Mesodermal cell (in vitro differentiated cells): ENCODE measurements at regions not wholly inside any gene's neighbourhood (a gene's known extent, or its start where the extent isn't known, plus 50 kb on each side); places are given as distances from the start of the nearest gene placed in this dataset.

Experiments used
- H3K27ac ChIP-seq: 2 replicates; pipeline ENCODE4 v1.7.0; 2013; ENCODE audit warnings: mild to moderate bottlenecking, low read depth, low read length, moderate library complexity; ENCODE audit not compliant: severe bottlenecking
- H3K36me3 ChIP-seq: 2 replicates; pipeline ENCODE4 v1.7.1; 2013; ENCODE audit warnings: mild to moderate bottlenecking, low read length, moderate library complexity; ENCODE audit not compliant: control insufficient read depth, insufficient read depth
- H3K4me1 ChIP-seq: one replicate; pipeline ENCODE4 v1.7.1; 2013; ENCODE audit warnings: mild to moderate bottlenecking, low read length; ENCODE audit not compliant: insufficient read depth, control insufficient read depth, poor library complexity, severe bottlenecking
- H3K4me3 ChIP-seq: 2 replicates; pipeline ENCODE4 v1.7.0; 2013; ENCODE audit warnings: low read length, control low read depth, mild to moderate bottlenecking; ENCODE audit not compliant: insufficient read depth, poor library complexity, severe bottlenecking; ENCODE audit errors: extremely low read depth
- H3K9me3 ChIP-seq: 2 replicates; pipeline ENCODE4 v1.7.1; 2013; ENCODE audit warnings: mild to moderate bottlenecking, low read length, moderate library complexity; ENCODE audit not compliant: control insufficient read depth
- WGBS, 2 experiments: methylation state at CpG; one replicate each; pipeline ENCODE4 v1.1.5; 2013; ENCODE audit warnings: missing lambda C conversion rate in 2 of 2; ENCODE audit not compliant: insufficient coverage in 2 of 2; 5-methylcytosine and 5-hydroxymethylcytosine counted together

GRCh38 chr6:126461045-126461444, 121.1 kb downstream of the CENPW start:
- Histone ChIP-seq H3K36me3 (no peaks in the 10 kb centered on the region), H3K4me1 (no peaks in the 10 kb centered on the region), H3K9me3 (no peaks in the 10 kb centered on the region), H3K27ac (no peak overlapping the region), H3K4me3 (no peak overlapping the region)
- WGBS, 2 experiments, result 93 to 95% methylated on average over 4 to 6 of the region's 6 CpGs

GRCh38 chr6:126464245-126464644, 124.3 kb downstream of the CENPW start:
- 91 to 94% methylated on average over 1 of the region's 1 CpG for WGBS, 2 experiments

GRCh38 chr6:126475449-126475848, 135.5 kb downstream of the CENPW start:
- no peaks in the 10 kb centered on the region for H3K4me1 ChIP-seq
- no peak overlapping the region for H3K4me3 ChIP-seq
- H3K9me3 ChIP-seq, result no peaks in the 10 kb centered on the region
- H3K36me3 ChIP-seq, result no peaks in the 10 kb centered on the region
- no peak overlapping the region for H3K27ac ChIP-seq

More at GRCh38 chr6:126464245-126464644, 124.3 kb downstream of the CENPW start:
- Histone ChIP-seq H3K27ac (no peak overlapping the region), H3K4me3 (no peak overlapping the region), H3K36me3 (no peaks in the 10 kb centered on the region), H3K9me3 (no peaks in the 10 kb centered on the region), H3K4me1 (no peaks in the 10 kb centered on the region)

GRCh38 chr6:126477678-126478077, 137.8 kb downstream of the CENPW start:
- H3K9me3 ChIP-seq, result no peaks in the 10 kb centered on the region
- 83 to 88% methylated on average over 1 of the region's 1 CpG for WGBS, 2 experiments
- H3K27ac ChIP-seq, result no peak overlapping the region
- no peaks in the 10 kb centered on the region for H3K36me3 ChIP-seq
- H3K4me1 ChIP-seq, result no peaks in the 10 kb centered on the region
- H3K4me3 ChIP-seq, result no peak overlapping the region

- no peak overlapping the region for H3K27ac ChIP-seq
- no peak overlapping the region for H3K4me3 ChIP-seq
- H3K4me1 ChIP-seq, result no peaks in the 10 kb centered on the region
- H3K36me3 ChIP-seq, result no peaks in the 10 kb centered on the region
- no CpG with 5 or more reads among the region's 2 CpGs for WGBS, 2 experiments
- no peaks in the 10 kb centered on the region for H3K9me3 ChIP-seq
These were observed 140.4 kb downstream of the CENPW start for GRCh38 chr6:126480268-126480667.

- no peak overlapping the region for H3K27ac ChIP-seq
- H3K4me1 ChIP-seq, result no peaks in the 10 kb centered on the region
- no CpG with 5 or more reads among the region's 1 CpG for WGBS, 2 experiments
- H3K4me3 ChIP-seq, result no peak overlapping the region
- H3K9me3 ChIP-seq, result no peaks in the 10 kb centered on the region
- H3K36me3 ChIP-seq, result no peaks in the 10 kb centered on the region
These were observed 141.4 kb downstream of the CENPW start for GRCh38 chr6:126481319-126481718.

GRCh38 chr6:126504792-126505191, 164.9 kb downstream of the CENPW start:
- 91 to 99% methylated on average over 7 to 8 of the region's 9 CpGs for WGBS, 2 experiments
- Histone ChIP-seq H3K4me1 (no peaks in the 10 kb centered on the region), H3K4me3 (no peak overlapping the region), H3K36me3 (no peaks in the 10 kb centered on the region), H3K9me3 (no peaks in the 10 kb centered on the region), H3K27ac (no peak overlapping the region)

- no peak overlapping the region for H3K4me3 ChIP-seq
- no peaks in the 10 kb centered on the region for H3K9me3 ChIP-seq
- no CpG with 5 or more reads among the region's 1 CpG for whole genome bisulfite sequencing, 2 experiments
- no peaks in the 10 kb centered on the region for H3K36me3 ChIP-seq
- H3K27ac ChIP-seq, result no peak overlapping the region
- no peaks in the 10 kb centered on the region for H3K4me1 ChIP-seq
These were observed 173.3 kb downstream of the CENPW start for GRCh38 chr6:126513198-126513597.

- Histone ChIP-seq H3K4me3 (no peak overlapping the region), H3K4me1 (no peaks in the 10 kb centered on the region), H3K9me3 (no peaks in the 10 kb centered on the region), H3K36me3 (no peaks in the 10 kb centered on the region), H3K27ac (no peak overlapping the region)
- 83 to 86% methylated on average over 1 of the region's 1 CpG for WGBS, 2 experiments
These were observed 176.5 kb downstream of the CENPW start for GRCh38 chr6:126516411-126516810.

- Histone ChIP-seq H3K27ac (no peak overlapping the region), H3K36me3 (no peaks in the 10 kb centered on the region), H3K4me3 (no peak overlapping the region), H3K9me3 (no peaks in the 10 kb centered on the region), H3K4me1 (no peaks in the 10 kb centered on the region)
- WGBS, 2 experiments, result 80% methylated on average over 1 of the region's 2 CpGs; no CpG with 5 or more reads in 1 of the 2 experiments
These were observed 185.0 kb downstream of the CENPW start for GRCh38 chr6:126524811-126525326.

GRCh38 chr6:126526547-126526946, 186.6 kb downstream of the CENPW start:
- Histone ChIP-seq H3K4me1 (no peaks in the 10 kb centered on the region), H3K27ac (no peak overlapping the region), H3K4me3 (no peak overlapping the region), H3K36me3 (no peaks in the 10 kb centered on the region), H3K9me3 (no peaks in the 10 kb centered on the region)
- WGBS, 2 experiments, result no CpG with 5 or more reads among the region's 2 CpGs
